ENCODE measurements at regions not wholly inside any gene's neighbourhood (a gene's known extent, or its start where the extent isn't known, plus 50 kb on each side); places are given as distances from the start of the nearest gene placed in this dataset.

DNA sequence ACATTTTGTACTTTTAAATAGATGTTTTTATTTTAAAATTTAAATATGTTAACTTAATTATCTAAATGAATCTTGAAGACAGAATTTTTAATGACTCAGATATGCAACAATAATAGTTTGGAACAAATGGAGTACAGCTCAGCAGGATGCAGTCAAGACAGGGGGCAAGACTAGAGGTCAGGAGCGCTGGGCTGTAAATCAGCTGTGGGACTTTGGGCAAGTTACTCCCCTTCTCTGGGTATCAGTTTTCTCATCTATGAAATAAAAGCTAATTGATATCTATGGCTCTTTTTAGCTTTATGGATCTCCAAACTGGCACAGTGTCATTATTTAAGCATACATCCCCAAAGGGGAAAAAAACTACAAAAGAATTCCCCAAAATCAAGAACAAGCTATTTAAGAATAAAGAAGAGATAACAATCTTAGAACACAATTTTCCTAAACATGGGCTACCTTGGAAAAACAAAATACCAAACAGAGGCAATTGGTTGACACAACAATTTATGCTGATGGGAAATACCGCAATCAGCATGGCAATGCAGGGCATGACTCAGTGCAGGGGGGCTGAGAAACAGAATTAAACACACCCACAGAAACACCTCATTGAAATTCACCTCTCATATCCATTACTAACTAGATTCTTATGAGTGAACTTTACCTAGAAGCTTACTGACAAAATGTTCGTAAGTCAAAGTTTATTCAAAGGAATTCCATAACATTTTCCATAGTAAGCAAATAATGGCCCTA lies 188.2 kb downstream of the SIM1 start:
- TF ChIP-seq, protein P1, sequence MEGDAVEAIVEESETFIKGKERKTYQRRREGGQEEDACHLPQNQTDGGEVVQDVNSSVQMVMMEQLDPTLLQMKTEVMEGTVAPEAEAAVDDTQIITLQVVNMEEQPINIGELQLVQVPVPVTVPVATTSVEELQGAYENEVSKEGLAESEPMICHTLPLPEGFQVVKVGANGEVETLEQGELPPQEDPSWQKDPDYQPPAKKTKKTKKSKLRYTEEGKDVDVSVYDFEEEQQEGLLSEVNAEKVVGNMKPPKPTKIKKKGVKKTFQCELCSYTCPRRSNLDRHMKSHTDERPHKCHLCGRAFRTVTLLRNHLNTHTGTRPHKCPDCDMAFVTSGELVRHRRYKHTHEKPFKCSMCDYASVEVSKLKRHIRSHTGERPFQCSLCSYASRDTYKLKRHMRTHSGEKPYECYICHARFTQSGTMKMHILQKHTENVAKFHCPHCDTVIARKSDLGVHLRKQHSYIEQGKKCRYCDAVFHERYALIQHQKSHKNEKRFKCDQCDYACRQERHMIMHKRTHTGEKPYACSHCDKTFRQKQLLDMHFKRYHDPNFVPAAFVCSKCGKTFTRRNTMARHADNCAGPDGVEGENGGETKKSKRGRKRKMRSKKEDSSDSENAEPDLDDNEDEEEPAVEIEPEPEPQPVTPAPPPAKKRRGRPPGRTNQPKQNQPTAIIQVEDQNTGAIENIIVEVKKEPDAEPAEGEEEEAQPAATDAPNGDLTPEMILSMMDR (IDR thresholded peaks at IDR 0.05; ENCODE audit: unreplicated experiment): no peak
- no peak overlapping the region for H3K4me3 Mint-ChIP-seq (ENCODE audit: unreplicated experiment)
- peaks cover 5% of the 10 kb centered on the region for H3K9me3 Mint-ChIP-seq (ENCODE audit: unreplicated experiment)
- no TSS peak for BruUV-seq (replicated peaks)
- DNase-seq (ENCODE audit: unreplicated experiment): no peak
- intact Hi-C loops (cut with micrococcal nuclease): no loop called here
- H3K36me3 Mint-ChIP-seq (ENCODE audit: insufficient read depth, unreplicated experiment): no peaks in the 10 kb centered on the region
- CTCF ChIA-PET: interaction anchor here (0.5 to 1.3 kb wide), 3 partner anchors 36 to 736 kb away, joined by 3 to 4 read pairs (median 4); no protein-coding TSS in a partner anchor
- no peaks in the 10 kb centered on the region for H3K4me1 Mint-ChIP-seq (ENCODE audit: insufficient read depth, unreplicated experiment)
- POLR2A ChIA-PET: interaction anchor here (0.7 to 1.1 kb wide), 2 partner anchors 8 to 28 kb away, joined by 3 to 4 read pairs; no protein-coding TSS in a partner anchor
- no peaks in the 10 kb centered on the region for H3K27me3 Mint-ChIP-seq (ENCODE audit: insufficient read depth, unreplicated experiment)
- H3K27ac Mint-ChIP-seq (ENCODE audit: low read depth, unreplicated experiment): no peak overlapping the region

DNA sequence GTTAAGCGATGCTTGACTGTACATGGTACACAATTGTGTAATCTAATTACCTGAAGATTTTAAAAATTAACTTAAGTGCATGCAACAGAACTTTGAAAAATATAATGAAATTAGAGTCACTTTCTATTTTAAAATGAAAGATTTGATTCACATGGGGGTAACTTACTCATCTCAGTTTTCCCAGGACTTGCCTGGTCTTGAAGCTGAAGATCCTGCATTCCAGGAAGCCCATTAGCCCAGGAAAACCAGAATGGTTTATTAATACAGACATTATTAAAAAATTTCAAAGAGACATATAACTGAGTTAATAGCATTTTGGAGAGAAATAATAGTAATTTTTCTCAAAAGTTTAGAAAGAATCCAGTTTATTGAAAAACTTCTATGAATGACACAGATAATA lies 190.6 kb downstream of the SIM1 start:
- TF ChIP-seq, protein P1 (IDR thresholded peaks at IDR 0.05; ENCODE audit: unreplicated experiment): no peak
- Mint-ChIP-seq H3K4me1 (ENCODE audit: insufficient read depth, unreplicated experiment) (peaks cover 8% of the 10 kb centered on the region), H3K27me3 (ENCODE audit: insufficient read depth, unreplicated experiment) (no peaks in the 10 kb centered on the region), H3K27ac (ENCODE audit: low read depth, unreplicated experiment) (no peak overlapping the region), H3K9me3 (ENCODE audit: unreplicated experiment) (peaks cover 5% of the 10 kb centered on the region), H3K4me3 (ENCODE audit: unreplicated experiment) (no peak overlapping the region), H3K36me3 (ENCODE audit: insufficient read depth, unreplicated experiment) (no peaks in the 10 kb centered on the region)
- ChIA-PET CTCF (interaction anchor here (0.7 kb wide), 1 partner anchor 103 kb away, joined by 3 read pairs; no protein-coding TSS in a partner anchor), POLR2A (interaction anchor here (0.6 to 0.7 kb wide), 2 partner anchors 19 to 37 kb away, joined by 3 read pairs; no protein-coding TSS in a partner anchor)
- no peak for DNase-seq (ENCODE audit: unreplicated experiment)
- no TSS peak for BruUV-seq (replicated peaks)
- intact Hi-C loops (cut with micrococcal nuclease): no loop called here

DNA sequence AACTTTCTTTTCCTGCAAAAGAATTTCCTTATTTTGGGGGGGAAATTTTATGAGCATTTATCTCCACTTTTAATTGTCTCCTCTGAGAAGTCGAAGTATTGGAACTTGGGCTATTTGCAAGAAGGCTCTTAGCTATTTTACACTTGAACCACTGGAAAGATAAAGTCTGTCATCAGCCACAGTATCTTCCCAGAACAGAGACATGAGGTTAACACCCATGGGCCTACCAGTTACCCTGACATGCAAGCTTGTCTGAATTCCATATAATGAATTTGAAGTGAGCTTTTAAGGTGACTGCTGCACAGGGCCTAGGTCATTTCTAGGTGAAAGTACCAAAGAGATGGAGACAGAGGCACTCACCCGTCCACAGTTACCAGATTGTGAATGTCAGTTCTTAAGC lies 193.1 kb downstream of the SIM1 start:
- H3K36me3 Mint-ChIP-seq (ENCODE audit: insufficient read depth, unreplicated experiment): no peaks in the 10 kb centered on the region
- no peak overlapping the region for H3K27ac Mint-ChIP-seq (ENCODE audit: low read depth, unreplicated experiment)
- no TSS peak for BruUV-seq (replicated peaks)
- H3K27me3 Mint-ChIP-seq (ENCODE audit: insufficient read depth, unreplicated experiment): no peaks in the 10 kb centered on the region
- ChIA-PET CTCF (interaction anchor here (0.6 kb wide), 1 partner anchor 23 kb away, joined by 3 read pairs; no protein-coding TSS in a partner anchor), POLR2A (no interaction called here)
- peaks cover 20% of the 10 kb centered on the region for H3K4me1 Mint-ChIP-seq (ENCODE audit: insufficient read depth, unreplicated experiment)
- intact Hi-C loops (cut with micrococcal nuclease): no loop called here
- H3K9me3 Mint-ChIP-seq (ENCODE audit: unreplicated experiment): no peaks in the 10 kb centered on the region
- TF ChIP-seq, protein P1 (IDR thresholded peaks at IDR 0.05; ENCODE audit: unreplicated experiment): no peak
- no peak overlapping the region for H3K4me3 Mint-ChIP-seq (ENCODE audit: unreplicated experiment)
- no peak for DNase-seq (ENCODE audit: unreplicated experiment)

DNA sequence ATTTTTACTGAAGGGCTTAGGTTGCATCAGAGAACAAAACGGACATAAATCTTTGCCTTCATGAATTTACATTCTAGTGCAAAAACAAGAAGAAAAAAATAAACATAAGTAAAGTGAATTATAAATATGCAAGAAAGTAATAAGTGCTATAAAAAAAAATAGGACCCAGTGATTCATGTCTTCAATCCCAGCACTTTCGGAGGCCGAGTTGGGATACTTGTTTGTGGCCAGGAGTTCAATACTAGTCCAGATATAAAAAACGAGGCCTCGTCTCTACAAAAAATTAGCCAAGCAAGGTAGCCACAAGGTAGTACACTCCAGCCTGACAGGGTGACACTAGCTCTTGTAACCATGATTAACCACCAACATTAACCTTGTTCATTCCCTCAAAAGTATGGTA lies 193.5 kb downstream of the SIM1 start:
- BruUV-seq (replicated peaks): no TSS peak
- DNase-seq (ENCODE audit: unreplicated experiment): no peak
- TF ChIP-seq, protein P1 (IDR thresholded peaks at IDR 0.05; ENCODE audit: unreplicated experiment): no peak
- Mint-ChIP-seq H3K27ac (ENCODE audit: low read depth, unreplicated experiment) (no peak overlapping the region), H3K4me1 (ENCODE audit: insufficient read depth, unreplicated experiment) (peaks cover 20% of the 10 kb centered on the region), H3K4me3 (ENCODE audit: unreplicated experiment) (no peak overlapping the region), H3K36me3 (ENCODE audit: insufficient read depth, unreplicated experiment) (no peaks in the 10 kb centered on the region), H3K9me3 (ENCODE audit: unreplicated experiment) (no peaks in the 10 kb centered on the region), H3K27me3 (ENCODE audit: insufficient read depth, unreplicated experiment) (no peaks in the 10 kb centered on the region)
- intact Hi-C loops (cut with micrococcal nuclease): no loop called here
- ChIA-PET CTCF (interaction anchor here (0.6 to 0.8 kb wide), 2 partner anchors 13 to 23 kb away, joined by 3 read pairs; no protein-coding TSS in a partner anchor), POLR2A (no interaction called here)

Data from MCF 10A (cell line).